ENCODE measurements at regions not wholly inside any gene's neighbourhood (a gene's known extent, or its start where the extent isn't known, plus 50 kb on each side); places are given as distances from the start of the nearest gene placed in this dataset.

- H2AFZ ChIP-seq (ENCODE audit: low read length) = no peak overlapping the region
- no peak overlapping the region for H3K9ac ChIP-seq (ENCODE audit: insufficient read depth, low read depth, low read length)
- in situ Hi-C loops (cut with HindIII; ENCODE audit: extremely low pct_ligation_motif_present, low pct_unique_long_range_greater_than_20kb) = no loop called here
- ChIA-PET CTCF (ENCODE audit: low intra/inter-chr PET ratio, low total read pairs) (no interaction called here), POLR2A (no interaction called here)
- H4K20me1 ChIP-seq (ENCODE audit: insufficient read depth, low read length) = no peaks in the 10 kb centered on the region
- no peaks in the 10 kb centered on the region for H3K4me1 ChIP-seq (ENCODE audit: insufficient read depth, low read length)
- FAIRE-seq (no peak), DNase-seq (ENCODE audit: low spot score) (no peak), ATAC-seq (no peak)
- 0 out of 5 replicates have a peak, but pooled peaks cover 0 to 3% of the 10 kb centered on the region in 2 experiments for H3K27me3 ChIP-seq (ENCODE audit: control insufficient read depth in 1 of 2, insufficient read depth in 2 of 2, low read length in 2 of 2)
- no peak overlapping the region for H3K4me3 ChIP-seq (replicated peaks in 1 of 3; ENCODE audit: insufficient read depth in 1 of 3, low read depth in 2 of 3, low read length in 3 of 3)
- H3K79me2 ChIP-seq (ENCODE audit: insufficient read depth, low read length) = no peaks in the 10 kb centered on the region
- intact Hi-C loops (cut with micrococcal nuclease; ENCODE audit: unreplicated experiment) = no loop called here
- no peaks in the 10 kb centered on the region for H3K9me3 ChIP-seq (ENCODE audit: low read length)
- TF ChIP-seq MAFF (IDR thresholded peaks at IDR 0.05; ENCODE audit: low read depth, low read length) = peak; percentile 61
- TF ChIP-seq POLR2A (IDR thresholded peaks at IDR 0.05; ENCODE audit: insufficient read depth in 1 of 2, low read depth in 2 of 2, low read length in 2 of 2) = no peak
- TF ChIP-seq KDM2A (CRISPR knock-in tag; IDR thresholded peaks at IDR 0.05; ENCODE audit: borderline replicate concordance, low read depth) = no peak
- no peak for TF ChIP-seq EEA1 (CRISPR knock-in tag; IDR thresholded peaks at IDR 0.05; ENCODE audit: borderline replicate concordance)
- TF ChIP-seq MAFK (conservative IDR thresholded peaks at IDR 0.05 in 1 of 2, IDR thresholded peaks at IDR 0.05 in 1 of 2; ENCODE audit: low read length in 2 of 2) = peak in 1 of 2 experiments; percentile 70; a peak in 2 of 4 replicates
- no peak for TF ChIP-seq MZF1 (CRISPR knock-in tag; IDR thresholded peaks at IDR 0.05; ENCODE audit: borderline replicate concordance)
- no peak for TF ChIP-seq SRSF9 (IDR thresholded peaks at IDR 0.05; ENCODE audit: borderline replicate concordance, insufficient read depth, low read depth, low read length, poor library complexity, severe bottlenecking)
- TF ChIP-seq KDM5B (CRISPR knock-in tag; IDR thresholded peaks at IDR 0.05; ENCODE audit: borderline replicate concordance) = no peak
- TF ChIP-seq ZNF468 (CRISPR knock-in tag; IDR thresholded peaks at IDR 0.05) = no peak
- TF ChIP-seq SMARCE1 (IDR thresholded peaks at IDR 0.05; ENCODE audit: borderline replicate concordance) = no peak
- TF ChIP-seq BRD4 (CRISPR knock-in tag; IDR thresholded peaks at IDR 0.05) = no peak
- BruUV-seq (replicated peaks) = no TSS peak
- no peak overlapping the region for H3K4me2 ChIP-seq (ENCODE audit: low read depth, low read length)
- H3K36me3 ChIP-seq (replicated peaks in 1 of 2; ENCODE audit: control insufficient read depth in 1 of 2, insufficient read depth in 2 of 2, low read length in 2 of 2) = no peaks in the 10 kb centered on the region
- H3K27ac ChIP-seq (ENCODE audit: extremely low read length, insufficient read depth, low read length) = no peak overlapping the region
Observed at GRCh38 chr9:116078640-116079039, 75.0 kb upstream of the PAPPA start.

DNA sequence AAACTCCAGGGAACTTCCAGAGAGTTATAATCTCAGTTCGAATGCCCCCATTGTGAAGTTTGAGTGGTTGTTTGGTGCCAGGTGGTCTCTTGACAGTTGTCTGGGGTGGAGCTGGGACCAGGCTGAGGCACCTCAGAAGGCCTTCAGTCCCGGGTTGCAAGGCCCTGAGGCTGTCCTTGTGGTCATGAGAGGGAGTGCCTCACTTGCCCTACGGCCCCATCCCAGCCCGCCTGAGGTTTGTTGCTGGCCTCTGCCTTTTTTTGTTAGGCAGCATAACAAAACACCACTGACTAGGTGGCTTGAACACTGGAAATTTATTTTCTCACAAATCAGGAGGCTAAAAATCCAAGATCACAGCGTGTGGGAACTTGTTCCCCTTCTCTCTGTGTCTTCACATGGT lies 73.0 kb upstream of the PAPPA start:
- DNase-seq (ENCODE audit: low spot score) (no peak), ATAC-seq (no peak), FAIRE-seq (no peak)
- Histone ChIP-seq H3K27me3 (ENCODE audit: control insufficient read depth in 1 of 2, insufficient read depth in 2 of 2, low read length in 2 of 2) (0 out of 5 replicates have a peak, but pooled peaks cover 0 to 3% of the 10 kb centered on the region in 2 experiments), H4K20me1 (ENCODE audit: insufficient read depth, low read length) (no peaks in the 10 kb centered on the region), H3K9ac (ENCODE audit: insufficient read depth, low read depth, low read length) (no peak overlapping the region), H3K27ac (ENCODE audit: extremely low read length, insufficient read depth, low read length) (no peak overlapping the region), H3K36me3 (replicated peaks in 1 of 2; ENCODE audit: control insufficient read depth in 1 of 2, insufficient read depth in 2 of 2, low read length in 2 of 2) (no peaks in the 10 kb centered on the region), H3K4me1 (ENCODE audit: insufficient read depth, low read length) (no peaks in the 10 kb centered on the region), H3K4me2 (ENCODE audit: low read depth, low read length) (no peak overlapping the region), H2AFZ (ENCODE audit: low read length) (no peak overlapping the region), H3K9me3 (ENCODE audit: low read length) (no peaks in the 10 kb centered on the region), H3K4me3 (replicated peaks in 1 of 3; ENCODE audit: insufficient read depth in 1 of 3, low read depth in 2 of 3, low read length in 3 of 3) (no peak overlapping the region), H3K79me2 (ENCODE audit: insufficient read depth, low read length) (no peaks in the 10 kb centered on the region)
- ChIA-PET POLR2A (no interaction called here), CTCF (ENCODE audit: low intra/inter-chr PET ratio, low total read pairs) (no interaction called here)
- no TSS peak for BruUV-seq (replicated peaks)
- intact Hi-C loops (cut with micrococcal nuclease; ENCODE audit: unreplicated experiment) = no loop called here
- in situ Hi-C loops (cut with HindIII; ENCODE audit: extremely low pct_ligation_motif_present, low pct_unique_long_range_greater_than_20kb) = no loop called here
- 0% methylated on average over 2 of the region's 5 CpGs for WGBS (ENCODE audit: low lambda C conversion rate)
- no peak for TF ChIP-seq KAT2B (IDR thresholded peaks at IDR 0.05; ENCODE audit: borderline replicate concordance, low read depth, low read length)
- TF ChIP-seq CREB3 (CRISPR knock-in tag; IDR thresholded peaks at IDR 0.05) = no peak
- TF ChIP-seq ZBTB3 (CRISPR knock-in tag; IDR thresholded peaks at IDR 0.05; ENCODE audit: borderline replicate concordance, low read depth) = no peak
